ENCODE measurements at regions not wholly inside any gene's neighbourhood (a gene's known extent, or its start where the extent isn't known, plus 50 kb on each side); places are given as distances from the start of the nearest gene placed in this dataset.
"Not testable (repeated sequence)": the region's sequence is repeated elsewhere in the genome, so short reads cannot be mapped to it uniquely, and the experiment has no call there.

DNA sequence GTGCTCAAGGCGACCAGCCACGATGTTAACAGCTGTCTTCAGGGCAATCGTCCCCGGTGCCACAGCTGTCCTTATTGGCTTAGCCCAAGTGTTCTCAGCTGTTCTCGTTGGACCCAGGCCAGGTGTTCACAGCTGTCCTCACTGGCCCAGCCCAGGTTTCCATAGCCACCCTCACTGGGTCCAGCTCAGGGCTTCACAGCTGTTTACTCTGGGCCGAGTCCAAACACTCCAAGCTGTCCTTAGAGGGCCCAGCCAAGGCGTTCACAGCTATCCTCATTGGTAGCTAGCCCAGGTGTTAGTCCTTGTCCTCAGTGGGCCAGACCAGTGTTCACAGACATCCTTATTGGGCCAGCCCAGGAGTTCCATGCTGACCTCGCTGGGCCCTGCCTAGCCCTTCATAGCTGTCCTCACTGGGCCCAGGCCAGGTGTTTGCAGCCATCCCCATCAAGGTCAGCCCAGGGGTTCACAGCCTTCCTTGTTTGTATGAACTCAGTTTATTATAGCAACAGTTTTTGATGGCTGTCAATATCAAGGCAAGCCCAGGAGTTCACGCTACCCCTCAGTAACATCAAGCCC lies 106.0 kb upstream of the THOC3 start:
- TF ChIP-seq, protein P1, sequence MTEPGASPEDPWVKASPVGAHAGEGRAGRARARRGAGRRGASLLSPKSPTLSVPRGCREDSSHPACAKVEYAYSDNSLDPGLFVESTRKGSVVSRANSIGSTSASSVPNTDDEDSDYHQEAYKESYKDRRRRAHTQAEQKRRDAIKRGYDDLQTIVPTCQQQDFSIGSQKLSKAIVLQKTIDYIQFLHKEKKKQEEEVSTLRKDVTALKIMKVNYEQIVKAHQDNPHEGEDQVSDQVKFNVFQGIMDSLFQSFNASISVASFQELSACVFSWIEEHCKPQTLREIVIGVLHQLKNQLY (CRISPR knock-in tag; IDR thresholded peaks at IDR 0.05): not testable (repeated sequence)
- TF ChIP-seq IRF2 (CRISPR knock-in tag; IDR thresholded peaks at IDR 0.05); ZNF772 (CRISPR knock-in tag; IDR thresholded peaks at IDR 0.05); ZNF652 (CRISPR knock-in tag; IDR thresholded peaks at IDR 0.05; ENCODE audit: borderline replicate concordance, low read depth); SRF (IDR thresholded peaks at IDR 0.05; ENCODE audit: low read depth, low read length); SP140L (CRISPR knock-in tag; IDR thresholded peaks at IDR 0.05; ENCODE audit: borderline replicate concordance); BHLHE40 (IDR thresholded peaks at IDR 0.05; ENCODE audit: low read length); EZH2 (conservative IDR thresholded peaks at IDR 0.05; ENCODE audit: low read depth, low read length); SSRP1 (CRISPR knock-in tag; IDR thresholded peaks at IDR 0.05): not testable (repeated sequence)
- TF ChIP-seq, protein P2, sequence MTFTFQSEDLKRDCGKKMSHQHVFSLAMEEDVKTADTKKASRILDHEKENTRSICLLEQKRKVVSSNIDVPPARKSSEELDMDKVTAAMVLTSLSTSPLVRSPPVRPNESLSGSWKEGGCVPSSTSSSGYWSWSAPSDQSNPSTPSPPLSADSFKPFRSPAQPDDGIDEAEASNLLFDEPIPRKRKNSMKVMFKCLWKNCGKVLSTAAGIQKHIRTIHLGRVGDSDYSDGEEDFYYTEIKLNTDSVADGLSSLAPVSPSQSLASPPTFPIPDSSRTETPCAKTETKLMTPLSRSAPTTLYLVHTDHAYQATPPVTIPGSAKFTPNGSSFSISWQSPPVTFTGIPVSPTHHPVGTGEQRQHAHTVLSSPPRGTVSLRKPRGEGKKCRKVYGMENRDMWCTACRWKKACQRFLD (CRISPR knock-in tag; IDR thresholded peaks at IDR 0.05; ENCODE audit: borderline replicate concordance): not testable (repeated sequence)
- TF ChIP-seq, protein P3, sequence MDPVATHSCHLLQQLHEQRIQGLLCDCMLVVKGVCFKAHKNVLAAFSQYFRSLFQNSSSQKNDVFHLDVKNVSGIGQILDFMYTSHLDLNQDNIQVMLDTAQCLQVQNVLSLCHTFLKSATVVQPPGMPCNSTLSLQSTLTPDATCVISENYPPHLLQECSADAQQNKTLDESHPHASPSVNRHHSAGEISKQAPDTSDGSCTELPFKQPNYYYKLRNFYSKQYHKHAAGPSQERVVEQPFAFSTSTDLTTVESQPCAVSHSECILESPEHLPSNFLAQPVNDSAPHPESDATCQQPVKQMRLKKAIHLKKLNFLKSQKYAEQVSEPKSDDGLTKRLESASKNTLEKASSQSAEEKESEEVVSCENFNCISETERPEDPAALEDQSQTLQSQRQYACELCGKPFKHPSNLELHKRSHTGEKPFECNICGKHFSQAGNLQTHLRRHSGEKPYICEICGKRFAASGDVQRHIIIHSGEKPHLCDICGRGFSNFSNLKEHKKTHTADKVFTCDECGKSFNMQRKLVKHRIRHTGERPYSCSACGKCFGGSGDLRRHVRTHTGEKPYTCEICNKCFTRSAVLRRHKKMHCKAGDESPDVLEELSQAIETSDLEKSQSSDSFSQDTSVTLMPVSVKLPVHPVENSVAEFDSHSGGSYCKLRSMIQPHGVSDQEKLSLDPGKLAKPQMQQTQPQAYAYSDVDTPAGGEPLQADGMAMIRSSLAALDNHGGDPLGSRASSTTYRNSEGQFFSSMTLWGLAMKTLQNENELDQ (CRISPR knock-in tag; IDR thresholded peaks at IDR 0.05; ENCODE audit: borderline replicate concordance): not testable (repeated sequence)

Data from HepG2 (cell line).